Fibroblast of upper back skin (primary cell): ENCODE measurements at regions not wholly inside any gene's neighbourhood (a gene's known extent, or its start where the extent isn't known, plus 50 kb on each side); places are given as distances from the start of the nearest gene placed in this dataset.

ENCODE experiments used
- DNase-seq: peaks from one replicate; pipeline ENCODE4 v3.0.0-alpha.2; 2013

DNA sequence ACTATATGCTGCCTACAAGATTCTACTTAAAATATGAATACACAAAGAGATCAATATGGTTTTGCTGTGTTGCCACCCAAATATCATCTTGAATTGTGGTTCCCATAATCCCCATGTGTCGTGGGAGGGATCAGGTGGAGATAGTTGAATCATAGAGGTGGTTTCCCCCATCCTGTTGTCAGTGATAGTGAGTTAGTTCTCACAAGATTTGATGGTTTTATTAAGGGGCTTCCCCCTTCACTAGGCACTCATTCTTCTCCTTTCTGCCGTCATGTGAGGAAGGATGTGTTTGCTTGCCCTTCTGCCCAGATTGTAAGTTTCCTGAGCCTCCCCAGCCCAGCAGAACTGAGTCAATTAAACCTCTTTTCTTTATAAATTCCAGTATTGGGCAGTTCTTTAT, 654.4 kb upstream of the NR5A2 start:
- DNase-seq = no peak

DNA sequence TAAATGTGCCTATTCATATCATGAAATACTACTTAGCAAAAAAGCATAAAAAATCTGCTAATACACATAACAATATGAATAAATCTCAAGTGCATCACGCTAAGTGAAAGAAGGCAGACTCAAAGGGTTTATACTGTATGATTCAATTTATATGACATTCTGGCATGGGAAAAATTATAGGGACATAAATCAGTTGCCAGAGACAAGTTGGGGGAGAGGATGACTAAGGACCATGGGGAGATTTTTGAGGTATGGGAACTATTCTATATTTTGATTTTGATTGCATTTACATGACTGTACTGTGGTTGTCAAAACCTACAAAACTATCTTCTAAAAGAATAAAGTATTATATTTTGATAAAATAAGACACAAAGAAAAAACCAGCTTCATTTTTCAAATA, 650.3 kb upstream of the NR5A2 start:
- peak; percentile 39 for DNase-seq

DNA sequence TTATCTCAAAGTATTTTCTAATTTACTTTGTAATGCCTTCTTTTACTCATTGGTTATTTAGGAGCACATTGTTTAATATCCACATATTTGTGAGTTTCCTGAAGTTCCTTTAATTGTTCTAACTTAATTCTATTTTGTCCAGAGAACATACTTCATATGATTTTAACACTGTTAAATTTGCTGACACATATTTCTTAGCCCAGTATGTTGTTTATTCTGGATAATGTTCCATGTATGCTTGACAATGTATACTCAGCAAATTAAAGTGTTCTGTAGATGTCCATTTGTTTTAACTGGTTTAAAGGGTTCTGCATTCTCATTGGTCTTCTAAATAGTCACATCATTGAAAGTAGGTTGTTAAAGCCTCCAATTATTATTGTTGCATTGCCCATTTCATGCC, 643.7 kb upstream of the NR5A2 start:
- DNase-seq = no peak

DNA sequence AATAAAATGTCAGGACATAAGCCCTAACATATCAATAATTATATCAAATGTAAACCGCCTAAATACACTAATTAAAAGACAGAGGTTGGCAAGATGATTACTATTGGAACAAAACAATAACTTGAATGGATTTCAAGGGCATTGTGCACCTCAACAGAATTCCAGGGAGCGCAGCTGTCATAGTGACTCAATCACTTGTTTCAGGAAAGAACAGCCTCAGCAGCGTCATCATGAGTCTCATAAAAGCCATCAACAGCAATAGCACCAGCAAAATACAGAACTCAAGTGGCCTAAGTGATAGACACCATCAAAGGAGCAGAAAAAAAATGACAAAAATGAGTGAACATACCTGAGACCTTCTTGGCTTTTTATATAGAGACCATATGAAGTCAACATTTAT, 632.7 kb upstream of the NR5A2 start:
- no peak for DNase-seq

DNA sequence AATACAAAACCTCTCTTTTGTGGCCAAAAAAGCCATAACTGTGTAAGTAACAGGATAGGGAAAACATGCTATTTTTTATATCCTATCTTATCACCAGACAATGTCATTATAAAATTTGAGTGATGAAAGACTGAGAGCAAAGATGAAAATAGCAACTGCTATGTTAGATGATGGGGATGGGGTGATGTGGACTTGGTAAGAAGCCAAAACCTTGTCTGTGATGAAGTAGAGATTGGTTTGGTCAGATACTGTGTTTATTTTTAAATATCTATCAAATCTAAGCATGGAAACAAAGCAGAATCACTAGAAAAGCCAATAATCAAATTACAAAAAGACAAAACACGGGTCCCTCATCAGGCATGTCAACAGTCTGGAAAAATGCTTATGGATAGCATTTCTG, 631.1 kb upstream of the NR5A2 start:
- peak; percentile 8 for DNase-seq

DNA sequence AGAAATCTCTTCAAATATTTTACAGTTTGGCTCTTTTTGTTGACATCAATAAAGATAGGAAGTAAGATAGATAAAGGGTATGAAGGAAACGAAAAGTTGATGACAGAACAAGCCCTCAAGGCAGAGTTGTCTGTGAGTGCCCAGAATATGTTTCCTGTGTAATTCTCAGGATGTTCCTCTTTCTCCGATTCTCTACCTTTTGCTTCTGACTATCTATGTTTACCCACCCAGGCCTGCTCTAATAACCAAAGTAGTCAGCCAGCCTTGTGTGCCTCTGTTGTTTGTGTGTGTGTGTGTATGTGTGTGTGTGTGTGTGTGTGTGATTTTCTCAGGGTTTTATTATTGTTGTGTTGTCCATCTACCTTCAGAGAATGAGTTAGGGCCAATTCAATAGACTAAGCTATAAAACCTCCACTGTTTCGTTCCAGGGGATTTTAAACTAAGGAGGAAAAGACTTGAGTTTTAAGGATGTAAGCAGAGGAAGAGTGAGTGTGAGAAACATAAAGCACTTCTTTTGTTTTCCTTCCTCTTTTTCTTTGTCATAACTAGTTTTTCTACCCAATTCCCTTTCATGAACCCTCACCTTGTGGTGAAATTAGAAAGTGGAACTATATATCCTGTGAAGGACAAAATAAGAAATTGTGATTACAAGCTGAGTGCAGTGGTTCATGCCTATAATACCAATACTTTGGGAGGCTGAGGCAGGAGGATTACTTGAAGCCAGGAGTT, 627.4 kb upstream of the NR5A2 start:
- DNase-seq = no peak

DNA sequence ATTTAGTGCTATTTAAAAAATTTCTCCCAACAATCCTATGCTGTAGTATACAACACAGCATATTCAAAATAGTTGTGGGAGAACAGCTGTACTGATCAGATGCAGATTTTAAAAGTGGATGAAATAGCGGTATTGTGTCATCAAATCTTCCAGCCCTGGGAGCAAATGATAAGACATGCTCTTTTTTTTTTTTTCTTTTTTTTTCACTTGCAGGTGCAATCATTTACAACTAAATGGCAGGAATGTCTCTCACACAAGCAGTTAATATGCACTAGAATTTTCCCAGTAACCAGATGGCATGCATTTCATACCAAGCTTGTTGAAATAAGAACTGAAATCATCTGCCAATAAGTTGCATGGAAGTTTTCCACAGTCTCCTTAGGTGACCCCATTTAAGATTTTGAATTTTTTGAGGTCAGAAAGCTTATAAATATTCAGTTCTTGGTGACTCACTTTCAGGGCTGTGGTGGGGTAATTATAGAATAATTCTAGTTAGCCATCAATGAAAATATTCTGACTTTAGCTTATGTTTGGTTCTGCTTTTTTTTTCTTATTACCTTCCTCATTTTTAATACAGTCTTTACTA, 623.9 kb upstream of the NR5A2 start:
- peak; percentile 95 for DNase-seq

DNA sequence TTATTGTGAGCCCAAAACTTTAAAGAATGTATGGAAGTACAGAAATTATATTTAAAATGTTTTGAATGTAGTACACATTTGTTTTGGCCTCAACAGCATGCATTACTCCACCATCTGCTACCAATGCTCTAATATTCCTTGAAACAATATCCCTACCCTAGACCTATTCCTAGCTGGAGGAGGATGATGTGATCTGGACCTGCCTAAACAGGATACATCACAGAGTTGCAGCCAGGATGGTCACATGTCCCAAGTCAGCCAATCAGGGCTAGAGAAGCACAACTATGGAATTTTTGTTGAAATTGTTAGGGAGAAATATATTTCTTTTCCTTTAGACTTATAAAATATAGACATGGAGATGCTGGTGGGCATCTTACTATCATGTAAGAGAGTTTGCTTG, 623.3 kb upstream of the NR5A2 start:
- DNase-seq = peak; percentile 58

DNA sequence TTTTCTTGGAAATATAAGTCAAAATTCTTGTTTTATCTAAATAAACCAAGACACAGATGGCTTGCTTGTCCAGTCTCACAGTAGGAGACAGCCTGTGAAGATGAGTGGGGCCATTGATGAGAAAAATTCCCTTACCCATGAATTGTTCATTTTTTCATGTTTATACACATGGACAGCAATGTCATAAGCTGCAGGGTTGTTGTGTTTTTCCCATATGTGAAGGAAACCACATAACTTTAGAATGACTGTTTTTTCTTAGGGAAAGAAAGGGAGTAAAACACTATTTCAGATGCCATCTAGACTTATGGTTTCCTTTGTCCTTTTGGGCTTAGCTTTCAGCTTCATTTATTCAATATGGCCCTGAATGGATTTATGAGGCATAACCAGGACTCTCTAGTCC, 622.5 kb upstream of the NR5A2 start:
- peak; percentile 63 for DNase-seq

DNA sequence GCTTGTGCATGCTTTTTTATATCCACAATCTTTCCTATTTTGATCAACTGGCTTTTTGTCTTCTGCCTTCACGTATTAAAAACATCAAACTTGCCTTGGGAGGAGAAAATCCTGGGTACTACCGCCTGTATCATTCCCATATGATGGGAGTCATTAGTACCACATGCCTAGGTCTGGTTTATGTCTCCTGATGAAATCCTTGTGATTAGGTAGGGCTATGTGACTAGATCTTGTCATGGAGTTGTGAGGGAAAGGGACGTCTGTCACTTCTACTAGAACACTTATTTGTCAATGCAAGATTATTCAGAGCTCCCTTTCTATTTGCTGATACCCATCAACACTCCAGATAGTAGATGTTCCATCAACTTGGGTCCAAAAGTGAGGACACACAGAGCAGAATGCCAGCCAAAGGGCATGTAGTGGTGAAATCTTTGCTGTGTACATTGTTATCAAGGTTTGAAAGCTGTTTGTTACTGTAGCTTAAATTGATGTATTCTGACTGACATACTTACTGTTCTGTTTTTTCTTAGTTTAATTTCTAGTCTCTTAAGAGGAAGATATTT, 621.8 kb upstream of the NR5A2 start:
- DNase-seq = no peak

DNA sequence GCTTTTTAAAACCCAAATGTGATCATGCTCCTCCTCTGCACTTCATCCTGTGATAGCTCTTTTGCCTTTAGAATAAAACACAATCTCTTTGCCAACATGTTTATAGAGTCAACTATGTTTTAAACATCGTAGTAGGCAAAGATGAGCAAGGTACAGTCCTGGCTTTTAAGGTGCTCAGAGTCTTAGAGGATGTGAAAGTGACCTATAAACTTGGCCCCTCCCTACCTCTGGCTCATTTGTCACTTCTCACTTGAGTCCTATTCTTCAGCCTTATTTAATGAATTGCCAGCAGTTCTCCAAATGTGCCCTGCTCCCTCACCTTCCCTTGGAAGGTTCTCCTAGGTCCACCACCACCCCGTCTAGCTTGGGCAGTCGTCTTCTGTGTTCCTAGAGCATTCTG, 617.0 kb upstream of the NR5A2 start:
- DNase-seq = no peak

DNA sequence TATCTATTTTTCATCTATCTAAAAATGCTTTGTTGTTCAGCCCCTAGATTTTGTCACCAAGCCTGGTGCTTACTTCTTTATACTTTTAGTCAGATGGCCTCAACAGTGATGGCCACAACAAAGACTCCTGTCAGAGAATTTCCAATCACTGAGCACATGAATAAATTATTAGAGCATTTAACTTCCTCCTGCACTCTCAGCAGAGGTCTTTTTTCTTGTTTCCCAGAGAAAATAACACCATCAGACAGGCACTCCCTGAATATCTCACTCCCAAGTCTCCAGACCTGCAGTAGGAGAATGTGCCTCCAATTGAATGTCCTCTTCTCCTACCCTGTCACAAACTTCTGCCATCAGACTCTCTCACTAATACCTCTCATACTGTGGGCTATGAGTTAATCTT, 616.0 kb upstream of the NR5A2 start:
- DNase-seq = no peak

DNA sequence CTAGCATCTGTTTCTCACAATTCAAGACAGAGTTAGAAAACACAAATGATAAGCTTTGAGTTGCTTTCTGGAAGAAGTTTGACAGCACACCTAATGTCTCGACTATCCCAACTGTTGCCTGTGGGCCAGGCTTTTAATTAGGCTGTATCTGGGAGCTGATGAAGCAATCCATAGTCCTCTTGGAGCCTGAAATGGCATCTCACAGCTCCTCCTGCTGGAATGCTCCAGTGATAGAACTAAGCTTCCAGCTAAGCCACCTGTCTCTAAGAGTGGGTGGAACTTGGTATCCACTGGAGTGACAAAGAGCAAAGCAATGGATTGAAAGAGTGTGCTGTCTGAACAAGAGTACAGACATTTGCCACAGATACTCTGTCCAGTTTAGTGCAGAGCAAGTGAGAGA, 605.3 kb upstream of the NR5A2 start:
- DNase-seq = peak; percentile 29

DNA sequence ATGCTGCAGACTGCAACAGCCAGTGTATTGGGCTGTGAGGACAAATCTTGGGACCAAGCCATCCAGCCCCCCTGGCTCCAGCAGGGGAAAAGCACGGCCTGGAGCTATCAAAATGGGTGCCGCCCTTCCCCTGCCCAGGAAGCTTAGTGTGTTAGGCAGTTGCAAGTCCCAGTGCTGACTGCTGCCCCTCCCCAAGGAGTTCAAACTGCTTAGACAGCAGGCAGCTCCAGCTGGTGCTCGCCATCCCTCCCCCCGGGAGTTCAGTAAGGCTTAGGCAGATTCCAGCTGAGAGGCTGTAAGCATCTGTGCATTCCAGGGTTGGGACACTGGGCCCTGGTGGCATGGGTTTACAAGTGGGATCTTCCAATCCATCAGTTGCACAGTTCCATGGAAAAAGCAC, 579.6 kb upstream of the NR5A2 start:
- DNase-seq = no peak

DNA sequence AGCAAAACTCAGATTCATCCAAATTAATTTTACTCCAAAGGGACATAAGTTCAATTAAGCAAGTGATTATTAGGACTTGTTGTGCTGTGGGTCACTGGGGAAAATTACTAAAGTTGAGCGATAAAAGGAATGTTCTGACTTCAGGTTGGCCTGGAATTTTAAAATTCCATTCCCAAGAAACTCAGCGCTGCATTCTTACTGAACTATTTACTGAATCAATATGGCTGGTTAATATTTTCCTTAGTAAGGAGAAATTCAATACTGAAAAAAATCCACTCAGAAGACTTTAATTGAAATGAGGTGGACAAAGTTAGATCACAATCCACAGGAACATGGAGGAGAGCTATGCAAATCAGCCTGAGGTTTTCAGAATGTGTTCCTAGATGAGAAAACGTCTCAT, 578.9 kb upstream of the NR5A2 start:
- no peak for DNase-seq

DNA sequence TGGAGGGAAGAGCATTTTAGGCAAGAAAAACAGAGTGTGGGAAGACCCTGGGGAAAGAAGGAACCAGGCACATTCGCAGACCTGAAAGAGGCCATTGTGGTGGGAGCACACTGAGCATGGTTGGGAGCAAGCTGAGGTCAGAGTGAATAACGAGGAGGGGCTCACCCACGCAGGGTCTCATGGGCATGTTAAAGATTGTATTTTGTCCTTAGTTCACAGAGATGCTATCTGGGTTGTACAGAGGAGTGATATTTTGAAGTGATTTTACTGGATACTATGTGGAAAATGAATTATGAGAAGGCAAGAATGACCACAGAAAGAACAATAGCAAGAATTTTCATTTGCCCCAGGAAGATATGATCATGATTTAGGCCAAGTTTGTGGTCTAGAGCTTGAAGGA, 578.3 kb upstream of the NR5A2 start:
- peak; percentile 43 for DNase-seq

DNA sequence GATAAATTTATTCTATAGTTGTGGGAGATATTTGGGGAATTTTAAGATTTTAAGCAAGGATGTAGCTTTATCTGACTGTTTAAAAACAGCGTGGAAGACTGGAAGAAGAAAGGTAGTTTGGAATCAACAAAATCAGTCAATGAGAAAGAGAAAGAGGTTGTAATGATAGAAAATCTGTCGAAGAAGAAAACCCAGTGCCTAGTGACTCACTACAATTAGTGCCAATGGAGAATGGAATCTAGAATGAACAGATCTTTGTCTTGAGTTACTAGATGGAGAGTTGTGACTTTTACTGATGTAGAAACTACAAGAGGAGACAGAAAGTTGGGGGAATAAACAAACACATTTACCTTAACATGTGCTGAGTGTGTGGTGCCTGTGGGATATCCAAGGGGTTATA, 577.8 kb upstream of the NR5A2 start:
- no peak for DNase-seq

DNA sequence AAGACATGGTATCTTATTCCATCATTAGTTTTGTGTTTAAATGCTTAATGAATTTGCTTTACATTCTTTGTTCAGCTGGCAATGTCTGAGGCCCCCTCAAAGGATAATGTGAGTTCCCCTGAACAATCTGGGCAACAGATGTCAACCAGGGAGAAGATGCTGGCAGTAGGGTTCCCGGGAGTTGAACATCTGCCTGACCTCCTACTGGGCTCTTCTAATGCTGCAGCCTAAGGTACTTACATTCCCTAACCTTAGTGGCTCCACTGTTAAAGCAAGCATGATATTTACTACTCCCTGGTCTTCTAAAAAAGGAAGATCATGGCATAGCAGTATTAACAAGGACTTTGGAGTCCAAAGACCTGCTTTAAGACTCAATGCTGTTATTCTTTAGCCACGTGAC, 574.9 kb upstream of the NR5A2 start:
- no peak for DNase-seq

DNA sequence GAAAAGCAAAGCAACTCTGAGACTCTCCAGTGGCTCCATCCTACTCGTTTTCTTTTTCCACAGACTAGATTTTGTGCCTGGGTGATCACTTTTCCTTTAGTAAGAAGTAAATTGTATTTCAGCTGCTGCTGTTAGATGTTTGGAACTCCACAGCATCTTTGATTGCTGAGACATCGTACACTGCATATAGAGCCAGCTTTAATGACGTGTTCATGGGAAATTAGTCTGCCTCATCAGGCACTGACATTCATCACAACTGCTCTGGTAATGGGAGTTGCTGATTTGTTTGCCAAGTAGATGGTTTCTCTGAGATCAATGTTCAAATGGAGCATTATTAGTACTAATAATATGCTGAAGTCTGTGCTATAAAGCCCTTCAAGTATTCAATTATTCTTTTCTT, 573.8 kb upstream of the NR5A2 start:
- no peak for DNase-seq

DNA sequence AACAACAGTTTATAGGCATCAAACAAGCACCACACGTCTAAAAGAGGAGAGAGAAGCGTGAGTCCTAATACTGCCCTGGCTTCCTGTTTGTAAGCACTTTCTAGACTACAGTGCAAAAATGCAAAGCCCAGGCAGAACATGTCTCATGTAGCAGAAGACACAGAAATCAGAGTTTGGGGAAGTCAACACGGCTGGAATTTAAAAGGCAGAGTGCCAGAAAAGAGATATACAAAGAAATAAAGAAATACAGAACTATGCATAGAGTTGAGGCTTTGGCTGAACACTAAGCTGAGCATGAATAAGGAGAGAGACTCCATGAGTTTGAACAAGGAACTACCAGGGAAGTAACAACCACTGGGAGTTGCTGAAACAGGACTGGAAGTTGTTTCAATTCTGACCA, 566.6 kb upstream of the NR5A2 start:
- DNase-seq = peak; percentile 18

DNA sequence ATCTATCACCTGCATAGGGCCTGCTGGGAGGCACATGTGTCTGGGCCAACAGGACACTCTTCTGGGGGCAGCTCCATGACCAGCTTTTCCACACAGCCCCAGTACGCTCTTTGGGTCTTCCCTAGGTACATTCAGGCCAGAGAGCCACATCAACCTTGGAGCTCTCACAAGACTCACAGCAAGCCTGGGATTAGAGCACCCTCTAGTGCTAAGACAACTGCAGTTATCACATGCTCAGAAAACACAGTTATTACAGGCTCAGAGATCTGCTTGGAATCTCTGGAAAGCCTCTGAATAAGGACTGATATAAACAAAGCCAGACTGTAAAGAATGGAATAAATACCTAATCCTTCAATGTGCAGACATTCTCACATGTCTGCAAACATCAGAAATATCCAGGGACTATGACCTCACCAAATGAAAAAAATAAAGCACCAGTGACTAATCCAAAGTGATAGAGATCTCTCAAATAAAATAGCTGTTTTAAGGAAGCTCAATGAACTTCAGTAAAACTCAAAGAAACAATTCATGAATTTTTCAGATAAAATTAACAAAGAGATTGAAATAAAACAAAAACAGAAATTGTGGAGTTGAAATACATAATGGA, 563.9 kb upstream of the NR5A2 start:
- DNase-seq = peak; percentile 75

DNA sequence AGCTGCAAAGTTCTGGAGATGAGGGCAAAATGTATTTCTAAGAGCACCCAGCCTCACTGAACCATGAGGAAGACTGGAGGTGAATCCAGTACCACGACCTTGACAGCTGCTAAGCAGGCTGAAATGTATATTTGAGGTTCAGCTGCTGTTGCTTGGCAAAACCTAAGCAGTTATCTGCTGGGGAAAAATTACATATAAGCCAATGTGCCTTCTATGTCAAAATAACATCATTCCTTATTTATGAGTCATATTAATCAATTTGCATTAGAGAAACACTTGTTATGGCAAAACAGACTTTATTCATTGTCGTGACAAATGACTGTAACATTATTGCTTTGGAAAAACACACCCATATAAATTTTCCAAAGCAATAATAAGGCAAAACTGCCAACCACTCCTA, 560.5 kb upstream of the NR5A2 start:
- DNase-seq = no peak

DNA sequence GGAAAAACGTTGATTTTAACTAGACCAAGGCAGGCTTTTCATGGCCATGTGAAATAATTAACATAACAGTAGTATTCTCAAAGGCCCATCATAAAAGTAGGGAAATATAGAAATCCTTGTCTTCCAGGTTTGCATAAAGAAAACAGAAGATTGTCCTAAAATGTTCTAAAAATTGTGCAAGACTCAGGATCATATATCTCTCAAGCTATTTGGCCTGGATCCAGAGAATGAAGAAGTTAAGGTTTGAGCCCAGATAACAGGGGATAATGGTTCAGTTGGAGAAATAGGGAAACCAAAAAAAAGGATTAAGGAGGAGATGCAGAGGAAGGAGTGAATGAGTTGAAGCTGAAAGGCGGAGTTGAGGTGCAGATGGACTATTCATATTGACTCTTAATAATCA, 555.5 kb upstream of the NR5A2 start:
- DNase-seq = peak; percentile 19

DNA sequence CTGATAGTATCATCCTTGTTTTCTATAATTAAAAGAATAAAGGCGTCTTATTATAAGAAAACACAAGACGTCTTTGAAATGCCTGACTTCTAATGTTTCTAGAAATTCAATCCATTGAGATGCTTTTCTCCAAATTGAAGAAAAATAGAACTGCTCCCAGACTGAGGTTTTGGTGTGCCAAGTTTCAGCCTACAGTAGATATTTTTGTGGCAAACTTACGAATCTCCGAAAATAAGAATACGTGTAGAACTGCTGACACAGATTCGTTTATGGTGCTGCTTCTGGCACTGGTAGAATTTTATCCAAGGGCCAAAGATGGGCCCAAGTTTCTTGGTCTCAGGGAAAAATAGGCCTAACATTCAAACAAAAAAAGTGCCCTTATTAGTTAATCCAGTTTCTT, 554.5 kb upstream of the NR5A2 start:
- DNase-seq = no peak

DNA sequence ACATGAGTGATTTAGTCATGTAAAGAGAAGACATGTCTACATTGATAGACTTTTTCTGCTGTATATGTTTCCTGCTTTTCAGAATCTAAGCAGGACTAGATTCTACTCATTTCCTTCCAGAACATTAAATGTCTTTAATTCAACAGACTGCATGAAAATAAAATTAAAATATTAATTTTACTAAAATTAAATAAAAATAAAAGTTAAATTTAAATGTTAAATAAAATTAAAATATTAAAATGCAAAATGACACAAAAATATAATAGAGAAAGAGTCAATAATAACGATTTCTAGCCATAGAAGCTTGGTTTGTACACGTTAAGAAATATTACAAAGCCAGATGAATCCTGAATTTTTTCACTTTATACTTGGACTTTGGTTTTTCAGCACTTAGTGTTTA, 552.8 kb upstream of the NR5A2 start:
- DNase-seq = no peak
